ENCODE measurements at regions not wholly inside any gene's neighbourhood (a gene's known extent, or its start where the extent isn't known, plus 50 kb on each side); places are given as distances from the start of the nearest gene placed in this dataset.

GRCh38 chr2:199624958-199625357 is 167.2 kb upstream of the SATB2 start:
- TF ChIP-seq CTCF (IDR thresholded peaks at IDR 0.05) (no peak), ZFX (IDR thresholded peaks at IDR 0.05; ENCODE audit: borderline replicate concordance) (no peak)
